Right renal cortex interstitium (tissue), 3 donors: ENCODE measurements at regions not wholly inside any gene's neighbourhood (a gene's known extent, or its start where the extent isn't known, plus 50 kb on each side); places are given as distances from the start of the nearest gene placed in this dataset.
"Not testable (repeated sequence)": the region's sequence is repeated elsewhere in the genome, so short reads cannot be mapped to it uniquely, and the experiment has no call there.

Experiments used
- DNase-seq, 3 donors: peaks; one replicate each; pipeline ENCODE4 v3.0.0-alpha.2; 2013; ENCODE audit warnings: low read depth in 3 of 3, low spot score in 2 of 3

DNA sequence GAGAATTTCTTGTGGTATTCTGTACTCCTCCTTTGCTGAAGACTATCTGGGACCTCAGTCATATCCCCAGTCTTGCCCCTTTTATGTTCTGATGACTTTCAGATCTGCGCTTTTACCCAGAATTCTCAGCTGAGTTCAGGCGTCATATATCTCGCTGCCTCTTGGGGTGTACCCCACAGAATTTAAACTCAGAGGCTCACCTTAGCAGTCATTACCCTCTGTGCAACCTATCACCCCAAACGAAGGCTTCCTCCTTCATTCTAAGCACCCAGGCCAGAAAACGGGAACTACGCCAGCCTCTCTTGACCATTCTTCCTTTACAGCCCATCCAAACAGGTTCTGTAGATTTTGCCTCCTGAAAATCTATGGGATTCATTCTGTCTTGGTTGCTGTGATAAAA lies 574.8 kb upstream of the C16orf82 start:
- no peak for DNase-seq

DNA sequence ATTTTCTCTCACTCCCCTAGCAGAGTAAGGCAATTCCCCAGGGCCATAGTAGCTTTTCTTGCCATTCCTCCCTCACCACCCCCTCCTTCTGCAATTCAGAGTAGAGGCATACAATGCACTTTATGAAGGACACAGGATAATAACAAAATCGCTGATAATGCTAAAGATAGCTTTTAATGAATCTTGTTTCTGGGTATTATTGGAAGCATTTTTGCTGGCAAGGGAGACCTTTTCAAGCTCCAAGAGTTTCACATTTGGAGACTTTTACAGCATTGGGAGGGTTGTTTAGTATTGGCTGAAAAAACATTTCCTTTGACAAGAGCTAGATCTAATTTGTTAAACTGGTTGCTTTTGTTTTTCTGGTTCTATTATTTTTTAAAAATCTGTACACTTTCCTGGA lies 573.0 kb upstream of the C16orf82 start:
- no peak for DNase-seq

DNA sequence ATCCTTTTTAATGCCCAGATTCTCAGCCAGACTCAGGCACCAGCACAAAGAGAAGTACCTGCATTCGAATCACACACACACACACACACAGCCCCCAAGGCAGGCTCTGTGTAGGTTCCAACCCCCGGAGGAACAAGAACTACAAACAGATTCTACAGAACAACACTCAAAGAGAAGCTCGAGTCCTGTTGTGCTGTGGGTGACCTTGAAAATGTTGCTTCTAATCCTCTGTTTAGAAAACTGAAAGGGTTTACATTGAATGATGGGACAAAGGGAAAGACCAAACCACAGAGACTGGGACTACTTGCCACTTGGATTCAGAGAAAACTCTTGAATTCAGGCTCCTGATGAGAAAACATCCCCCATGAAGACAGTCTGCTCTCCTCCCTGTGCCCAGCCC lies 568.8 kb upstream of the C16orf82 start:
- DNase-seq: no peak

DNA sequence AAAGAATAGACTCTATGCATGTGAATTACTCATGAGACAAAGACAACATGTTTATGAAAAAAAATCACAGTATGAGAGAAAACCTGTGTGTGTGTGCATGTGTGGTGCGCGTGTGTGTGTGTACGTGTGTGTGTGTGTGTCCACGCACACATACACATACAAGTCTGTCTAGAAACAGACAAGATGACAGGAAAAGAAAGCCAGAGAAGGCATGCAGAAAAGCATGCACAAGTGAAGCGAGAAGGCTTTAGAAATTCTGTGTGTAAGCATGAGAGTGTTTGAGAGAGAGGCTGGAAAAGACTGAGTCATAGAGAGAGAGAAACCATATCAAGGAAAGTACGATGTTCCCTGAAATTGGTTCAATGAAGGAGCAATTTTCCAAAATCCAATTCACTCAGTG lies 566.4 kb upstream of the C16orf82 start:
- DNase-seq: no peak

DNA sequence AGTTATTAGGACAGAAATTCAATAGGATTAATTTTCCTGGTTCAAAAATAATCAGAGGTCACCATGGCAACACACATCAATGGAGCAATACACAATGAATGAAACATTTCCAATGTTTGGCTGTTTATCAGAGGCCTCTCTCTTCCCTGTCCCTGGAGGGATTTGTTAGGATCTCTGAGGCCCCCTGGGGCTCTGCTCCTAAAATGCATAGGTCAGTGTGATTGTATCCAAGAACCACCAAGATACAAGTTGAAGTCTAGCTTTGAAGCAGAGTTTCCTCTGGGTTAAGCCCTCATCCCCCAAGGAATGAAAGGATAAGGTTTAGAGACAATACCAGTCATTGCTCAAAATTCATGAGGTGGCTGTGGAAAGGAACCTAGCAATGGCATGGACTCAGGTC lies 561.2 kb upstream of the C16orf82 start:
- DNase-seq: no peak

DNA sequence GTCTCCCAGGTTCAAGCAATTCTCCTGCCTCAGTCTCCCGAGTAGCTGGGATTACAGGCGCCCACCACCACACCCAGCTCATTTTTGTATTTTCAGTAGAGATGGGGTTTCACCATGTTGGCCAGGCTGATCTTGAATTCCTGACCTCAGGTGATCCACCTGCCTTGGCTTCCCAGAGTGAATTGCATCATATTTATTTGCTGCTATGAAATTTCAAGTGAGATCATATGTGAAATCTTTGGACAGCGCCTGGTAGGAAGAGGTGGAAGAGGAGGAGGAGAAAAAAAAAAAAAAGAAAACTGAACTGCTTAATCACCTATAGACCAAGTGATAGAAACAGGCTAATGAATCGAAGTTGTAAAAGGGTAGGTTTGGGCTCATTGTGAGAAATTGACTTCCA lies 557.8 kb upstream of the C16orf82 start:
- DNase-seq: not testable (repeated sequence)

DNA sequence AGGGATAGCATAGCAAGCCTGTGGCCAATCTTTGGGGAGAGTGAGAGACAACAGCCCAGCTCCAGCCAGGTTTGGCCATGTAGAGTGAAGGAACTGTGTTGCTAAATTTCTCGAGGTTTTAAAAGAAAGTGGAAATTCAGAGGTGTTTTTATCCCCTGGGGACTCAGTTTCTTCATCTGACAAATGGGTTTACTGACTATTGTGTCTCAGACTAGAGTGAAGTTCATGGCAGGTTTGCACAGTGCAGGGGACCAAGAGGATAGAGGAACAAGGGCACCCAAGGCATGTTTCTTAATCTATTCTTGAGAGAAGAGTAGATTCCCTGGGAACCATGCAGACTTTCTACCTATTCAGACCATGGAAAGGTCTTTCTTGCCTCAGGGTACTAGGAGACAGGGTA lies 555.8 kb upstream of the C16orf82 start:
- no peak for DNase-seq

DNA sequence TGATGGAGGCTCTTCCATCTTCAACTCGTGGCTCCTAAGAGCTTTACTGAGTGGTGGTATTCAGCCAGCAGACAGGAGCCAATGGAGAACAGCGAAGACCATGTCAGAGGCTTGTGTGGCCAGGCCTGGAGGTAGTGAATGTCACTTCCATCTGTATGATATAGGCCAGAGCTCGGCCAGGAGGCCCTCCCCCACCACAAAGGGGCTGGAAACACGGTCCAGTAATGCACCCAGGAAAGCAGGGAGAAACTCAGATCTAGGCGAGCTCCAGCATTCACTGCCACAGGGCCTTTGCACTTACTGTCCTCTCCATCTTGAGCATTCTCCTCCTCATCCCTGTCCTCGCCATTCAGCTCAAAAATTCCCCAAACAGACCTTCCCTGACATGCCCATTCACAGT lies 555.3 kb upstream of the C16orf82 start:
- DNase-seq: no peak

DNA sequence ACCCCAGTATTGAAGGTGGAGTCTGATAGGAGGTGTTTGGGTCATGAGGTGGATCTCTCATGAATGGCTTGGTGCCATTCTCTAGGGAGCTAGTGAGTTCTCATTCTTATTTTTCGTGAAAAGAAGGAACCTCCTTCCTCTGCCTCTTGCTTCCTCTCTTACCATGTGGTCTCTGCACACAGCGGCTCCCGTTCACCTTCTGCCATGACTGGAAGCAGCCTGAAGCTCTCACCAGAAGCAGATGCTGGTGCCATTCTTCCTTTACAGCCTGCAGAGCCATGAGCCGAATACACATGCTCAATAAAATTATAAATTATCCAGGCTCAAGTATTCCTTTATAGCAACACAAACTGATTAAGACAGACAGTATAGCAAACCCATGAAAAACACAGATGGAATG lies 545.1 kb upstream of the C16orf82 start:
- no peak for DNase-seq

DNA sequence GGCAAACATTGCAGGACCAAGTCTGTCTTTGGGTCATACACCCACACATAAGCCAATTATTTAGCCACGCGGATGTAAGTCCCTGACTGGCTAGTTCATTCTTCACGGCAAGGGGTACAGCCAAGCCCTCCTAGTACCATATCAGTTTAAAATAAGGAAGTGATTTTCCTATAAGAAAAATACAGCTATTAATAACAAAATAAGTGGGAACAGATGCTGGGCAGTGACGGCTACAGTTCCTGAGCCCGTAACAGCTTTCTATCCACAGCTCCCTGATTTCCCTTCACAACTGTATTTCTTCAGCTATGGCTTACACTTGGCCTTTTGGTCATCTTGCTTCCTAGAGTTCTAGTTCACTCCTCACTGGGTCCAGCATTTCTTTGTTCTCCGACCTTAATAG lies 542.4 kb upstream of the C16orf82 start:
- no peak for DNase-seq

DNA sequence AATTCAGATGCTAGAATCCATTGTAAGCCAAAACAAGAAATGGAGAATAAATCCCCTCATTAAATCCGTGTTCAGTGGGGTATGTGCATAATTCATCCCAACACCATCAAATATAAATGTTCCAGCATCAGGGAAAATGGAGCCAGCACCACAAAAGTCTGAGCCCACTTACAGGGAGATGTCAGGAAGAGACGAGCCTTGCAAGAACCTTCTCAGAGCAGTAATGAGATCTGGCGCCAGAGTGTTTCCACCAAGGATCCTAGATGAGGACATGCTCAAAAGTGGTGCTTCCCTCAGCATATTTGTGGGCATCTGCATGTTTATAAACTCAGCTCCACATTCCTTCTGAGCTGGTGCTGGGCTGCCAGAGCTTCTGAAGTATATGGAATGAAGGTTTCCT lies 541.9 kb upstream of the C16orf82 start:
- DNase-seq: no peak

DNA sequence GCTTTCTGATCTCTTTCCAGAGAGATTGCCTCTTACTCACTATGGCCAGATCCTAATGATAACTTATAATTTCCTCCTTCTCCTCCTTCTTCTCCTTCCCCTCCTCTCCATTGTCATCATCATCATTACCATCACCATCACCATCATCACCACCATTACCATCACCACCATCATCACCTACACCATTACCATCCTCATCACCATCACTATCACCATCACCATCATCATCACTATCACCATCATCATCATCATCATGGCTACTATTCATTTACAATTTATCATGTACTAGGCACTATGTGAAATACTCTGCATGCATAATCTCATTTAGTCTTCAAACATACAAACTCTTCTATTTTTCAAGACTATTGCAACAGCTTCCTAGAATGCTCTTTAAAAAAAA lies 540.9 kb upstream of the C16orf82 start:
- DNase-seq: no peak

DNA sequence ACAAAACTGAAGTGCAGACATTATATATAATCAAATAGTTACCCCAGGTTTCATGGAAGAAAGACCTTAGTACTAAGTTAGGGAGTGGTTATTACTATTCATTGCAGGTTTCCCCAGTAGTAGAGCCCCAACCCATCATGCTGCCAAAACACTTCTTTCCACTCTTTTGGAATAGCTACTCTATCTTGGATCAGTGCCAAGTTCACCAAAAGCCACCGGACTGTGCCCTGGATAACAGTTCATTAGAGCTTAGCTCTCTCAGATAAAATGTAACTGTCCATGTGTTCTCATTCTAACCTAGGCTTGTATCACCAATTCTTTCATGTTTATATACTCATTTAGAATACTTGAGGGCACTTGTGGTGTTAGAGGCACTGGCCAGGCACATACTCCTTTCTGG lies 540.1 kb upstream of the C16orf82 start:
- no peak for DNase-seq

DNA sequence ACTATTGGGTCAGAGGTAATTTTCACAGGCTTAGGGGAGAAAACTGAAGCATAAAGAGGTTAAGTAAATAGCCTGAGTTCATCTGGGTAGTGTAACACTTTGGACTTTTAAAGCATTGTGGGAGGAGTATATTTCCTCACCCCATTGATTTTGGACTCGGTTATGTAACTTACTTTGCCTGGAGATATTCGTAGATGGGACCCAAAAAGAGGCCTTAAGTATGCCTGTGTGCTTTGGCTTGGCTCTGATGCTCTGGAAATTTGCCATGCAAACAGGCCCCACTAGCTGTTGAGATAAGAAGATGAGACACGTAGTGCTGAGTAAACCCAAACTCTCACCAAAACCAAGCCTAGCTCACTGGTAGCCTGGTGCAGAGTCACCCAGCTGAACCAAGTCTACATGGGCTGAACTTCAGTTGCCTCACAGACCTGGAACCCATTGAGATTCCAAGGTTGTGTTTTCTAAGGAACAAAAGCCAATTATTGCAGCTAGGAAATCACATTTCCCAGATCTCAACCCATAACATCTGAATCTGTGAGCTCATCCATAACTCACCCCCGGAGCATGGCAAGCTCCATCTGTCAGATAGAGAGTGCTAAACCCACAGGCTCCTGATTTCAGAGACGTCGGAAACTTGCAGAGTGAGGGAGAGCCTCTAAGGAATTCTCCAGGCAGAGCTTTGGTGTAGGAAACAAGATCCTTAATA lies 536.0 kb upstream of the C16orf82 start:
- DNase-seq: no peak

DNA sequence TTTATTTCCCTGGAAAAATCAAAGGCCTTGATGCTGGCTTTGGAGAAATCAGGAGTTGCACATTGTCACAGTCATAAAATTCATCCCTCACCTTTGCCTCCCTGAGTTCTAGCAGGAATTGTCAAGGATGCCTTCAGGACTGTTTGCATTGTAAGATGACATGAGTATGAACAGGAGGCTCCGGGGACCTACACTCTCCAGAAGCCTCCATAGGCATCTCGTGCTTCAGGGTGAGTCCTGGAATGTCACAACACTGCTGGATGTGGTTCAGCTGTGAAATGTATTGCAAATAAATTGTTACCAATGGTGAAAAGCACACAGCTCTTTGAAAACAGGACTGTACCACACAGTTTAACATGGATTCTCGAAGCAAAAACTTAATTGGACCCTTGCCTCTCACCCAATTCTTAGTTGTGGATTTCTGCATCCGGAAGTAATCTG lies 535.4 kb upstream of the C16orf82 start:
- no peak for DNase-seq

DNA sequence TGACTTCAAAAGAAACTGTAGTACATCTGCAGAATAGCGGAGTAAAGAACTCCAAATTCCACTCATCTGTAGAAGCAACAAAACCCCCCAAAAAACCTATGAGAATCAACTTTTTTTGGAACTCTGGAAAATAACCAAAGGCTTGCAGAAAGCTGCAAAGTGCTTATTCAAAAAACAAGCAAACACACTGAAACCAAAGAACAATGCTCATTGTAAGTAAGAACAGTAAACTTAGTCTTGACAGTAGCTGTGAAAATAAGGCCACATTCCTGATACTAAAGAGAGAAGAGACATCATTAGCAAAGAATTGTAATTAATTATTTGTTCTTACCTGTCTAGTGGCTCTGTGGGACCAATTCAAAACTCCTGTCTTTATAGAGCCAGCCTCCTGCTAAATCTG lies 534.3 kb upstream of the C16orf82 start:
- DNase-seq: no peak

DNA sequence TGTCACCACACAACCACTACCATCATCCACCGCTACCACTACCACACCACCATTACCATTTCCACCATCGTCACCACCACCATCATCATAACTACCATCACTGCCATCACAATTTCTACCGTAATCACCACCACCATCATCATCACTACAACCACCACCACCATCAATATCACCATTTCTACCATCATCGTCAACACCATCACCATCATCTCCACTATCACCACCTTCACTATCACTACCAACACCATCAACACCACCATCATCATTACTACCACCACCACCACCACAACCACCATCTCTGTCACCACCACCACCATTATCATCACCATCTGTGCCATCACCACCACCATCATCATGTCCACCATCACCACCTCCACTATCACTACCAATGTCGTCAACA lies 524.5 kb upstream of the C16orf82 start:
- no peak for DNase-seq

DNA sequence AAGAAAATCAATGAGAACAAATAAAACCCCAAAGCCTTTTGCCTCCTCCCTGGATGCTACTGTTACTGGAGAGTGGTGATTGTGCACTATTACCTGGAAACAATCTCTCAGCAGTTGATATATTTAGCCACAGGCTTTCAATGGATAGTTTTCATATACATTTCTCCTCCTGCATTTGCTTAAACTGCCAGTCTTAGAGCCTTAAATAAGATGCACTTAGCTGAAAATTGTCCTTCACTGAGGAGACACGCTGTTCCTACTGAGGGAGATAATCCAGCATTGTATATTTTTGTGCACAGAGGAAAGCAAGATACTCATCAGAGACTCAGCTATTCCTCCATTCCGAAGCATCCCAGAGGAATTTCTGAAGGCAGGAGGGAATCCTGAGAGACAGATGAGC lies 520.2 kb upstream of the C16orf82 start:
- no peak for DNase-seq

DNA sequence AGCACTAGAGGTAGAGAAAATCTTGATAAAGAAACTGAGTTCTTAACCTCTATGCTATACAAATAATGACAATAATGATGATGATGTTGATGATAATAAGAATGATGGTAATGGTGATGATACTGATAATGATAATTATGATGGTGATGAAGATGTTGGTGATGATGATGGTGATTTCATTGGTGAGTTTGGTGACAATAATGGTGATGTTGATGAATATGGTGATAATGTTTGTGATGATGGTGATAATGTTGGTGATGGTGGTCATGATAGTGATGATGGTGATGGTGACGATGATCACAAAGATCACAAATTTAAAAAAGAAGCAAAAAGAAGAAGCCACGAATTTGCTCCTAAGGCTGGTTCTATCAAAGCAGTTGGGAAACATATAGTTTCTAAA lies 519.0 kb upstream of the C16orf82 start:
- DNase-seq: no peak

DNA sequence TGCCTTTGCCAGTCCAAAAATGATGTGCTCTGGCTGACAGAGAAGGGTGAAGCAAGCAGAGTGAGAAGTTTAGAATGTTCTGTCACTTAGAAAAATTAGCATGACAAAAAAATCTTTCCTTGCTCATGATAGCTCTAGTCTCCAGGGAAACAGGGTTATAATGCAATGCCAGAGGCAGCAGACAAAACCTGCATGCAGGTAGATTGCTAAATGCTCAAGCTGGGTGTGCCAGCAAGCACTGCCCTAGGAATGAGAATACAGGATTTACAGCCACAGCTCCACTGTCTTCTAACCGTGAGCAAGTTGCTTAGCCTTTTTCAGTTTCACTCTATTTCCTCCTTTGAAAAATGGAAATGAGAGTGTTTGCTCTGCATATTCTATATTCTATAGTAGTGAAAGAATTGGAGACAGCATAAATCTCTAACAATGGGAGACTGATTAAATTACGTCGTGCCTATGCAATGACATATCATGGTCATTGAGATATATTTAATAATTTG lies 516.6 kb upstream of the C16orf82 start:
- no peak for DNase-seq

DNA sequence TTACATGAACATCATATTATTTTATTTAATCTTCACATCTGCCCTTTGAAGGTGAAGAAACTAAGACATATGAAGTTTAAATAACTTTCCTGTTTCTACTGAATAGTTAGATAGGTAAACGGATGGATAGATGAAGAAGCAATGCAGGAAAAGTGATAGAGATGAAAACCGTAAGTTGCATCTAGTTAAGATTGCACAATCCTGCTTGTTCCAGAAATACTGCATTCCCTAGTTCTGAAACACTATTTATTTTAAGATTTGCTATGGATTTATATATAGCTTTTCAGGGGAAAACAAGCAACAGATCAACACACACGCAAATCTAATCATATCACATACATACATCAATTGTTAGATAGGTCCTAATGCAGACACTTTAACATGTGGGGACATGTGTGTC lies 512.7 kb upstream of the C16orf82 start:
- DNase-seq: no peak

DNA sequence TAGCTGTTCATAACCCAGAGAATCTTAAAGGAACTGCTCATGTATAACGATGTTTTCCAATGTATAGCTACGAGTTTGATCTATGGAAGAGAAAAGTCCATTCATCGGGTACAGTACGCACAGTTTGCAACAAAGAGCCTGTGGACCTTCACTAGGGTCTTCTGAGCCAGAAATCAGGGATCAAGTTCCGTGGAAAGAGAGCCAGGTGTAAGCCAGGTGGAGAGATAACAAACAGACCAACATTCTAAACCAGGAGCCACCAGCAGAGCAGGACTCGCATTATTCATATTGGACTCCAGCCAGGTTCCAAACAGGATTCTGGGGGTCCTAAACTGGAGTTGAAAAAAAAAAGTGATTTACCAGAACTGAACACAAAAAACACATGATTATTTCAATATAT lies 505.4 kb upstream of the C16orf82 start:
- DNase-seq: no peak

DNA sequence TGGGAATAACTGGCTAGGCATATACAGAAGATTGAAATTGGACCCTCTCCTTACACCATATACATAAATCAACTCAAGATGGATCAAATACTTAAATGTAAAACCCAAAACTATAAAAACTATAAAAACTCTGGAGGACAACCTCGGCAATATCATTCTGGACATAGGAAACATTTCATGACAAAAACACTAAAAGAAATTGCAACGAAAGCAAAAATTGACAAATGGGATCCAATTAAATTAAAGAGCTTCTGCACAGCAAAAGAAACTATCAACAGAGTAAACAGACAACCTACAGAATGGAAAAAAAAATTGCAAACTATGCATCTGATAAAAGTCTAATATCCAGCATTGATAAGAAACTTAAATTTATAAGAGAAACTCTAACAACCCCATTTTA lies 503.7 kb upstream of the C16orf82 start:
- DNase-seq: no peak
